ENCODE measurements at regions not wholly inside any gene's neighbourhood (a gene's known extent, or its start where the extent isn't known, plus 50 kb on each side); places are given as distances from the start of the nearest gene placed in this dataset.

- TF ChIP-seq CTCF (IDR thresholded peaks at IDR 0.05; ENCODE audit: low read length), result no peak
- TF ChIP-seq EZH2 (IDR thresholded peaks at IDR 0.05; ENCODE audit: borderline replicate concordance, low read length), result no peak
Observed at GRCh38 chr6:114810468-114810867, 467.6 kb upstream of the HS3ST5 start.

Data from OCI-LY1 (cell line).